ENCODE measurements at regions not wholly inside any gene's neighbourhood (a gene's known extent, or its start where the extent isn't known, plus 50 kb on each side); places are given as distances from the start of the nearest gene placed in this dataset.

GRCh38 chr6:33923857-33924514 lies 120.2 kb upstream of the MLN start:
- no peak for DNase-seq (ENCODE audit: low read depth in 2 of 3, low spot score in 1 of 3)

GRCh38 chr6:33921745-33922144 lies 117.9 kb upstream of the MLN start:
- no peak for DNase-seq (ENCODE audit: low read depth in 2 of 3, low spot score in 1 of 3)

DNA sequence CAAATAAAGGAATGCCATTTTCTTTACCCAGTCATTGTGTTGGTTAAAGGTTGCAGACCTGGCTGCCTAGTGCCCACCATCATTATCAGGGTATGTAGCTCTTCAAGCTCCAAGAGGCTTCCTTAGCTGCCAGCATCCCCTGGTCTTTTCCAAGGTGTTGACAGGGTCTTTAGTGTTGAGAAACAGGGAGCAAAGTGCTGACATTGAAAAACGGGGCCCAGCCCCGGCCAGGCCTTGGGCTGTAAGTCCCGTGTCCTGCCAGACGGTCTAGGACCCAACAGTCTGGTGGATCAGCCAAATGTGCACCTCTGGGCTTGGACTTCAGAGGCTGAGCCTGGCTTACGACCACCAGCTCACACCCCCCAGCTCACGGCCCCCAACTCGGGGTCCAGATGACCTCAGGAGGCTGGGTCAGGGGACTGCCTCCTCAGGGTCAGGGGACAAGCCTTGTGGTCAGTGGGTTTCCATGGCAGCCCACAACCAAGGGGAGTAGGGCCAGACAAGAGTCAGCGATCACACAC lies 114.4 kb upstream of the MLN start:
- DNase-seq (ENCODE audit: low read depth in 2 of 3, low spot score in 1 of 3), result no peak

GRCh38 chr6:33915134-33915533 lies 111.3 kb upstream of the MLN start:
- no peak for DNase-seq (ENCODE audit: low read depth in 2 of 3, low spot score in 1 of 3)

- DNase-seq (ENCODE audit: low read depth in 2 of 3, low spot score in 1 of 3), result peak in 1 of 3 donors; percentile 17
Measured at GRCh38 chr6:33914645-33915044, 110.8 kb upstream of the MLN start.

GRCh38 chr6:33912195-33912594 lies 108.4 kb upstream of the MLN start:
- DNase-seq (ENCODE audit: low read depth in 2 of 3, low spot score in 1 of 3), result no peak

DNA sequence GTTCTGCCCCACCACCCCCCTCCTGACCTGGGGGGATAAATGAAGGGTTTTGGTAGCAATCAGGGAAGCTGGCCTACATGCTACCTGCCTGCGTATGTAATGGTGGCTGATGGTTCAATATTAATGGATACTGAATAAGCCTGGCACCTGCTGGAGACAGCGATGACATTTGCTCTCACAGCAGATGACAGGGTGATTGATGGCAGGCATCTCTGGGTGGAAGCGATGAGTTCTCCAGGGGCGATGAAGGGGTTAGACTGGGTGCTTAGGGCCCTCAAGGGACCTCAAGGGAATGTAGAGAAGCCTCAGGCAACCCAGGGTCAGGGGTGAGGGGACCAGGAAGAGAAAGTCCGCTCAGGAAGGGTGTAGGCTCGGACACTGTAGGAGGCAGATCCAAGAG lies 107.7 kb upstream of the MLN start:
- DNase-seq (ENCODE audit: low read depth in 2 of 3, low spot score in 1 of 3), result no peak

DNA sequence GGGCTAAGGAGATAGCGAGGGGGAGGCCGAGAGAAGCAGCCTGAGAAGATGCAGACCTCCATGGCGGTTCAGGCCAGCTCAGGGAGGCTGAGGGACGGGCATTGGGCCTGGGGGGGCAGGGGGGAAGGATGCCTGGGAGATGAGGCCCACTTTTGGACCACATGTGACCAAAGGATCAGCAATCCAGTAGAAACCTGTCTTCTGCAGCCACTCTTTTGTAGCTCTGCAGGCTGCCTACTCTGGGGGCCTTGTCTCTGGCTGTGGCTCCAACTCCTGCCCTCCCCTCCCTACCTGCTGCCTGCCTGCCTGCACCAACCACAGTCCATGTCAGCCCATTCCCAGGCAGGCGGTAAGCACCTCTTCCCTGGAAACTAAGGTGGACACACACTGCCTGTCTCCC lies 106.8 kb upstream of the MLN start:
- DNase-seq (ENCODE audit: low read depth in 2 of 3, low spot score in 1 of 3), result no peak

DNA sequence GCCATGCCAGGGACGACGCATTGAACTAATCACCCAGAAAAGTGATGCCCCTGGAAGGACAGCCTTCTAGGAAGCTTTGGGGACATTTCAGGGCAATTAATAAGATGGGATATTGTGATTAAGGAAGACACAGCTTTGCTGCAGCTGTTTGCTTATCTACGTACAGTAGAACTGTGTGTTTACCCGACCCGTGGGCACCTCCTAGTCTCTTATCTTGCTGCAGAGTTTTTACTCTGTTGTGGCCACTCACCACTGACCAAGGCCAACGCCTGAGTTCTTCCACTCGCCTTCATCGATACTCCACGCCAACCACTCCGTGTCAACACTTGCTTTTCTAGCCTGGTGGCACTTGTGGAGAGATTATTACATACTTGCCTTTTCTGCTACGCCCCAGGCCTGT lies 105.9 kb upstream of the MLN start:
- DNase-seq (ENCODE audit: low read depth in 2 of 3, low spot score in 1 of 3), result no peak

DNA sequence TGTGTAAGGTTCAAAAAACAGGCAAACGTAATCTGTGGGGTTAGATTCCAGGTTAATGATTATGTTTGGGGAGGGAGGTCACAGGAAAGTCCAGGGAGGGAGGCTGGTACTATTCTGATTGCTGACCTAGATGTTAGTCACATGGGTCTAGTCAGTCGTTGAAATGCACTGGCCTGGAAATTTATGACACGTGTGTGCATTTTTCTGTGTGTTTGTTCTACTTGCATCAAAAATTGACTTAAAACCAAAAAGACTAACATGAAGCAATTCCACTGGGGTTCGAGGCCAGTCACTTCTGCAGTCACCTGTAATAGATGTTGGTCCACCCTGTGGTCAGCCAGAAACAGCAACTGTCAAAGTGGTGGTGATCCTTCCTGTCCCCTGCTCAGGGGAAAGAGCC lies 104.2 kb upstream of the MLN start:
- DNase-seq (ENCODE audit: low read depth in 2 of 3, low spot score in 1 of 3), result no peak

- DNase-seq (ENCODE audit: low read depth in 2 of 3, low spot score in 1 of 3), result no peak
Measured at GRCh38 chr6:33907227-33907626, 103.4 kb upstream of the MLN start.

DNA sequence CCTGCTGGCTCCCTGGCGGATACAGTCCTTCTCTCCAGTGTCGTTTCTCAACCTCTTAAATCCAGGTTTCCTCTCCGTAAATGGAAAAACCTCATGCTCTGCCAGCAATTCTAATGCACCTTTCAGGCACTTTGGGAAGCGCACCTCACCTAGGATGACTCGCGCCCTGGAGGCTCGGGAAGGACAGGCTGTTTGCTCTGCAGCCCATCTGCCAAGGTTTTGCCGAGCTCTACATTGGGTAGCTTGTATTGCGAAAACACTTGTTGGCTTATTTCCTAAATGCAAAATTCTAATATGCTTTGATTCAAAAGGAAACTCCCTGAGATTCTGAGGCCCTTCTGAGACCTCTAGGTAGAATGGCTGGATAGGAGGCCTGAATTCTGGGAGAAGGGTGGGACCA lies 102.6 kb upstream of the MLN start:
- DNase-seq (ENCODE audit: low read depth in 2 of 3, low spot score in 1 of 3), result no peak

DNA sequence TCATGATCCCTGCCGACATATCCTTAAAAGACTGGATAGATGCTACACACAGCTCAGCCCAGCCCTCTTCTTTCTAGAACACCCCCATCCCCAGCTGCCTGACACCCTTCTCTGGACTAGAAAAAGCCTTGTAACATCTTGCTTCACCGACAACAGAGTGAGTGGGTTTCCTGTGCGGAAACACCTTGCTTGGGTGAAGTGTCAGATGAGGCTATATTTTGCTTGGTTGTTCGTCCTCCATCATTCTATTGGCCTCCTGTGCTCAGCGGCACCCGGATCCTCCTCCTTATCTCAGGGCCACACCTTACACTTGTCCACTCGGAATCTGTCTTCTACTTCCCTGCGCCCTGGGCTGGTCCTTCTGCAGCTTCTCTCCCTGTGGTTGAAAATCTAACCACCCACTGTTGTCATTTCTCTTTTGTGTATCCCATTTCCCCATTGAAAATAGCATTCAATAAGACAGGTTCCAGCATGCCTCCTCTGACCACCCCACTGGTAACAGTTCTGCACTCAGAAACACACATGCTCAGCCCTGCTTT lies 101.3 kb upstream of the MLN start:
- peak in 1 of 3 donors; percentile 9 for DNase-seq (ENCODE audit: low read depth in 2 of 3, low spot score in 1 of 3)

DNA sequence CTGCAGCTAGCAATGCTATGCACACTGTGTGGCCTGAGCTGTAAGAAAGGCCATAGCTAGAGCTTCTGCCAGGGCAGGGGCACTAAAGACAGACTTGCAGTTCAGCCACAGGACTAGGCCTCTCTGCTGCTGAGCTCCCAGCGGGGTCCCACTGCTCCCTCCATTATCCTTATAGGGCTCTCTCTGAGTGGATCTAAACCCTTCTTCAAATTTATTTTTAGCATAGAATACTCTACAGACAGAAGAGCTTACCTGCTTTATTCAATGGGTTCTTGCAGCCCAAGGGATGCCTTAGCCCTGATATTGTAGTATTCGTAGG lies 100.9 kb upstream of the MLN start:
- DNase-seq (ENCODE audit: low read depth in 2 of 3, low spot score in 1 of 3), result no peak

DNA sequence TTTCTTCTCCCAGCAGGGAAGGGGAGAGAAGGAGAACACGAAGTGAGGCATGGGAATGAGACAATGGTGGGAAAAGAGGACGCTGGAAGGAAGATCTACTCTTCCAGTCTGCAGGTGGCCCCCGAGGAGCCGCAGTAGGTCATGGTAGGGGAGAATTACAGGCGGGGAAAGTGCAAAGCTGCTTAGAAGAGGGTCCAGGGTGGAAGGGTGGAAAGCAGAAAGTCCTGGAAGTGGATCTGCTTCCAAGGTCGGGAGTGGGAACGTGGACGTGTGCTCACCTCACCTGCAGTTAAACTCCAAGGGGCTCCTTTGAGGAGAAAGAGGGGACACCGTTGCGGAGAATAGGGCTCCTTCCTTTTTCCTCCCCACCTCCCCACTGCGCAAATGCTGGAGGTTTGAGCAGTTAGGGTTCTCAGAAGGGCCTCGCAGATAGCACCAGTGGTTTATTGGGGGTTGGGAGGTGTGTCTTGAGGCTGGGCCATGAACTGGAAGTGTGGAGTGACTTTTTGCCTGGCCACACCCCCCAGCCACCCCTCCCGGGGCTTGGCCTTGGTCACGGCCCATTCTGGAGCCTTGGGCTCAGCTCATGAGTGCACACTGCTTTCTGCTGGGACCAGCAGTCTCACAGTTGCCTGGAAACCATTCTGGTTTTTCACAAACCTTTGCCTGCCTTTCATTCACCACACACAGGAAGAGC lies 100.4 kb upstream of the MLN start:
- peak; percentile 30 to 38 (median 38) for DNase-seq (ENCODE audit: low read depth in 2 of 3, low spot score in 1 of 3)

DNA sequence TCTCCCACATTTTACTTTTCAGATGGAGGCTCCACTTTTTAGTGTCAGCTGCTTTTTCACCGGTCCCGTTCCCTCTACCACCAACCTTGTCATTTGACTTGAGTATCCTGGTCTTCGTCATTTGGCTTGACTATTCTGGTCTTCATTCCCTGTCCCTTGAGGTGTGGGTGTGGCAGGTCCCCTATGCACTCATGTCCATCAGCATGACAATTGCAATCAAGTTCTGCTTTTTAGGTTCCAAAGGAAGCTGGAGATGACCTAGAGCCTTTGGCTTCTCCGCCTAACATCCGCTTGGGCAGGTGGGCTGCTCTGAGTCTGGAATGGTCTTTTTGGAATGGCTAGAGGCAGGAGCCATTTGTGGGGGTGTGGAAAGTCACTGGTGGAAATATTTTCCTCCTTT lies 99.8 kb upstream of the MLN start:
- DNase-seq (ENCODE audit: low read depth in 2 of 3, low spot score in 1 of 3), result no peak

- no peak for DNase-seq (ENCODE audit: low read depth in 2 of 3, low spot score in 1 of 3)
Measured at GRCh38 chr6:33902457-33902853, 98.7 kb upstream of the MLN start.

GRCh38 chr6:33901822-33902456 lies 98.1 kb upstream of the MLN start:
- no peak for DNase-seq (ENCODE audit: low read depth in 2 of 3, low spot score in 1 of 3)

DNA sequence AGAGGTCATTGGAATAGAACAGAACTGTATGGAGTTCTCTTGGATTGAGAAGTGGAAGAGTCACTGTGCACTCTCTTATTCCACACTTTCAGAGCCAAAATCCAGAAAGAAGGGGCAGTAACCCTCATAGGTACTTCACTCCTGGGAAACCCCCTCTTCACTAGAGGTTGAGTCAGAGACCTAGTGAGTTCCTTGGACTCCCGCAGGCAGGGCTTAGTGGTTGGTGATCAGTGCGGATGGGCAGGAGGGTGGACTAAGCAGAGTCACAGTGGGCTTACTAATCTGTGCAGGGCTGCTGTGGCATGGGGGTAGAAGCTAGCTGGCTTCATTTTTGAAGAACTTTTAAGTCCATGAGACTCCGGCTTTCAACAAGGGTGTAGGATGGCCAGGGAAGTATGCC lies 95.0 kb upstream of the MLN start:
- no peak for DNase-seq (ENCODE audit: low read depth in 2 of 3, low spot score in 1 of 3)

GRCh38 chr6:33897189-33897780 lies 93.5 kb upstream of the MLN start:
- DNase-seq (ENCODE audit: low read depth in 2 of 3, low spot score in 1 of 3), result no peak

GRCh38 chr6:33896391-33897188 lies 92.8 kb upstream of the MLN start:
- no peak for DNase-seq (ENCODE audit: low read depth in 2 of 3, low spot score in 1 of 3)
